ENCODE measurements at regions not wholly inside any gene's neighbourhood (a gene's known extent, or its start where the extent isn't known, plus 50 kb on each side); places are given as distances from the start of the nearest gene placed in this dataset.

- no peak for TF ChIP-seq CTCF (IDR thresholded peaks at IDR 0.05)
- no peak for TF ChIP-seq POLR2A (IDR thresholded peaks at IDR 0.05)
Measured at GRCh38 chr3:177681156-177681555, 483.9 kb upstream of the TBL1XR1 start.

All from thyroid gland (tissue), 4 donors.